IMR-90 (cell line): ENCODE measurements at regions not wholly inside any gene's neighbourhood (a gene's known extent, or its start where the extent isn't known, plus 50 kb on each side); places are given as distances from the start of the nearest gene placed in this dataset.

Source experiments
- CEBPB ChIP-seq: IDR thresholded peaks from 2 replicates; pipeline ENCODE4 v1.6.1; 2012; ENCODE audit warnings: low read depth, low read length, improper control_type of control experiment
- CHD1 ChIP-seq: IDR thresholded peaks from 2 replicates; pipeline ENCODE4 v1.6.1; 2012; ENCODE audit warnings: low read depth, low read length, improper control_type of control experiment
- CTCF ChIP-seq: conservative IDR thresholded peaks from 2 replicates; pipeline ENCODE4 v1.5.1; 2012; ENCODE audit warnings: mild to moderate bottlenecking, low read depth, low read length, improper control_type of control experiment
- ELK1 ChIP-seq: fragments of 150-350 bp; IDR thresholded peaks from 2 replicates; pipeline ENCODE4 v1.6.1; 2016; ENCODE audit warnings: low read depth, mild to moderate bottlenecking, low read length, moderate library complexity, borderline replicate concordance
- FOS ChIP-seq: fragments of 150-350 bp; IDR thresholded peaks from 2 replicates; pipeline ENCODE4 v1.6.1; 2016; ENCODE audit warnings: low read depth, low read length
- MAFK ChIP-seq: IDR thresholded peaks from 2 replicates; pipeline ENCODE4 v1.6.1; 2012; ENCODE audit warnings: low read depth, low read length, improper control_type of control experiment
- MXI1 ChIP-seq: IDR thresholded peaks from 2 replicates; pipeline ENCODE4 v1.6.1; 2012; ENCODE audit warnings: low read depth, mild to moderate bottlenecking, low read length, moderate library complexity, borderline replicate concordance
- POLR2A ChIP-seq: IDR thresholded peaks from 2 replicates; pipeline ENCODE4 v1.6.1; 2012; ENCODE audit warnings: mild to moderate bottlenecking, low read depth, low read length
- RAD21 ChIP-seq: IDR thresholded peaks from 2 replicates; pipeline ENCODE4 v1.6.1; 2012; ENCODE audit warnings: low read length, improper control_type of control experiment
- RCOR1 ChIP-seq: IDR thresholded peaks from 2 replicates; pipeline ENCODE4 v1.6.1; 2012; ENCODE audit warnings: mild to moderate bottlenecking, low read length, improper control_type of control experiment; ENCODE audit not compliant: insufficient replicate concordance
- RFX5 ChIP-seq: IDR thresholded peaks from 2 replicates; pipeline ENCODE4 v1.8.0; 2012; ENCODE audit warnings: low read depth, mild to moderate bottlenecking, low read length, moderate library complexity
- TF ChIP-seq, protein P1 (sequence below): fragments of 150-350 bp; IDR thresholded peaks from 2 replicates; pipeline ENCODE4 v1.6.1; 2017; ENCODE audit warnings: mild to moderate bottlenecking, antibody characterized with exemption, low read length, low read depth

DNA sequence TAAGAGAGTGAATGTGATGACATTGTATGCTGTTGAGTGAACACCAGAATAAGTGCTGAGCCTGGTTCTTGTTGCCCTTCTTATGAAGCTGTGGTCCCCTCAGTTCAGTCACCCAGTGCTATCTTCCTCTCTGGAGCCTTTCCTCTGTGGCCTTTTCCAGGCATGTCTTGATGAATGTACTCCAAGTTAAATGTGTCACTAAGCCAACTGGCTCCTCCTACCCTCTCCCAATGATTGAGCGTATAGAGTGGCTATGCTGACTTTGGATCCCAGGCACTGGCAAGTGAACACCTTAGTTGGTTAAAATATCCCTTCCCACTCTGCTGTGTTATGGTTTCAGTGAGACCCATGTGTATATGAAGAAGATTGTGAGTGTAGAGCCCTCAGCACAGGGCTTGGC is 134.1 kb upstream of the MAMLD1 start:
- TF ChIP-seq CTCF (no peak), RFX5 (no peak), POLR2A (no peak), RAD21 (no peak), CEBPB (no peak), FOS (no peak), MXI1 (no peak), MAFK (no peak), ELK1 (no peak), CHD1 (no peak), RCOR1 (no peak)
- TF ChIP-seq, protein P1, sequence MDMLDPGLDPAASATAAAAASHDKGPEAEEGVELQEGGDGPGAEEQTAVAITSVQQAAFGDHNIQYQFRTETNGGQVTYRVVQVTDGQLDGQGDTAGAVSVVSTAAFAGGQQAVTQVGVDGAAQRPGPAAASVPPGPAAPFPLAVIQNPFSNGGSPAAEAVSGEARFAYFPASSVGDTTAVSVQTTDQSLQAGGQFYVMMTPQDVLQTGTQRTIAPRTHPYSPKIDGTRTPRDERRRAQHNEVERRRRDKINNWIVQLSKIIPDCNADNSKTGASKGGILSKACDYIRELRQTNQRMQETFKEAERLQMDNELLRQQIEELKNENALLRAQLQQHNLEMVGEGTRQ: no peak
